PC-9 (cell line): ENCODE measurements at regions not wholly inside any gene's neighbourhood (a gene's known extent, or its start where the extent isn't known, plus 50 kb on each side); places are given as distances from the start of the nearest gene placed in this dataset.

Experiments
- BruUV-seq: library from RNA; stranded (reverse); fragments of 400-500 nt; replicated peaks from 2 replicates; lab custom pipeline; 2021; lab: Mats Ljungman, UMichigan
- CTCF ChIA-PET: fragments of 300-600 bp; sonication (Branson Sonifier 250); formaldehyde crosslinking; loops from one replicate; lab custom pipeline; 2022; ENCODE audit warnings: antibody characterized with exemption; lab: Charles Lee
- POLR2A ChIA-PET: fragments of 300-600 bp; sonication (Branson Sonifier 250); formaldehyde crosslinking; loops from one replicate; lab custom pipeline; 2022; ENCODE audit warnings: antibody characterized with exemption; ENCODE audit not compliant: unreplicated experiment; lab: Charles Lee
- DNase-seq, 2 experiments: peaks; one replicate each; pipeline versions ENCODE4 v3.0.0 to v3.0.0-alpha.2; 2015 to 2022; ENCODE audit warnings: mixed read lengths in 1 of 2
- H2AFZ ChIP-seq: fragments of 200-600 bp; sonication (generic); 2 replicates; pipeline ENCODE4 v1.8.1; 2017; ENCODE audit warnings: antibody characterized with exemption
- H3F3A ChIP-seq: fragments of 200-600 bp; sonication (generic); 2 replicates; pipeline ENCODE4 v1.8.1; 2017; ENCODE audit warnings: antibody characterized with exemption, mild to moderate bottlenecking, low read depth; ENCODE audit not compliant: insufficient read depth
- H3K27ac ChIP-seq: fragments of 200-600 bp; sonication (generic); 2 replicates; pipeline ENCODE4 v1.6.1; 2016; ENCODE audit warnings: mixed run types
- H3K27me3 ChIP-seq: fragments of 200-600 bp; sonication (generic); 2 replicates; pipeline ENCODE4 v1.6.1; 2016; ENCODE audit warnings: low read depth, mixed run types; ENCODE audit not compliant: insufficient read depth
- H3K36me3 ChIP-seq: fragments of 200-600 bp; sonication (generic); 2 replicates; pipeline ENCODE4 v1.6.1; 2016; ENCODE audit warnings: low read depth, mixed run types
- H3K4me1 ChIP-seq: fragments of 200-600 bp; sonication (generic); replicated peaks from 2 replicates; pipeline ENCODE4 v1.6.1; 2016; ENCODE audit warnings: mixed run types; ENCODE audit not compliant: insufficient read depth
- H3K4me2 ChIP-seq: fragments of 200-600 bp; sonication (generic); 2 replicates; pipeline ENCODE4 v1.6.1; 2017; ENCODE audit warnings: mixed run types
- H3K4me3 ChIP-seq: fragments of 200-600 bp; sonication (generic); 2 replicates; pipeline ENCODE4 v1.6.1; 2016; ENCODE audit warnings: mixed run types
- H3K79me2 ChIP-seq: fragments of 200-600 bp; sonication (generic); 2 replicates; pipeline ENCODE4 v1.6.1; 2017; ENCODE audit warnings: low read depth, mixed run types
- H3K9me2 ChIP-seq: fragments of 200-600 bp; sonication (generic); 2 replicates; pipeline ENCODE4 v1.8.1; 2017; ENCODE audit warnings: mild to moderate bottlenecking; ENCODE audit not compliant: insufficient read depth
- H3K9me3 ChIP-seq: fragments of 200-600 bp; sonication (generic); 2 replicates; pipeline ENCODE4 v1.8.1; 2016; ENCODE audit warnings: low read depth; ENCODE audit not compliant: insufficient read depth
- H4K20me1 ChIP-seq: fragments of 200-600 bp; sonication (generic); 2 replicates; pipeline ENCODE4 v1.8.1; 2017; ENCODE audit not compliant: insufficient read depth
- EZH2 ChIP-seq: fragments of 200-600 bp; sonication (generic); IDR thresholded peaks from 2 replicates; pipeline ENCODE4 v1.8.0; 2017; ENCODE audit warnings: antibody characterized with exemption, low read depth
- intact Hi-C: fragments of 100-400 bp; cut with micrococcal nuclease; formaldehyde crosslinking; loops from one replicate; pipeline ENCODE4 v1.10.0; 2022; ENCODE audit not compliant: unreplicated experiment
- TF ChIP-seq, protein P1 (sequence below): fragments of 200-600 bp; sonication (generic); conservative IDR thresholded peaks from 2 replicates; pipeline ENCODE4 v1.6.1; 2017; ENCODE audit warnings: mixed run types, antibody characterized with exemption, mild to moderate bottlenecking, moderate library complexity

DNA sequence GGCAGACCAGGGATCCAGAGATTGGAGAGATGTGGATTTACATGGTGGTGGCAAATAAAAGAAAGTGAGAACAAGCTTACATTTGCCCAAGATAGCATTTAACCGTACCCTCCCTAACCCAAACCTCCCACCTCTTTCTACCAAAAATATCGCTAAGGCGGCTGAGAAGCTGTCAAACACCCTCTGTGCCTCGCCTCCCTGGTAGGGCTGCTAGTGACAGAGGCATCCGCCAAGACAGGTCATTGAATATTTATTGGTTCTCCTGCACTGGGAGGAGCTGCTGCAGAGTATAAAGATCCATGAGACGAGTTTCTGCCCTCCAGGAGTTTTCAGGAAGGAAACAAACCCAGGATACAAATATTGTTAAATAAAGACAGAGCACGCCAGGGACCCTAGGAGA lies 107.3 kb upstream of the TMC3 start:
- H3K4me1 ChIP-seq = no peaks in the 10 kb centered on the region
- no peak overlapping the region for H3K4me2 ChIP-seq
- ChIA-PET CTCF (no interaction called here), POLR2A (no interaction called here)
- H3K4me3 ChIP-seq = no peak overlapping the region
- no TSS peak for BruUV-seq
- H3K9me3 ChIP-seq = no peaks in the 10 kb centered on the region
- peaks cover 24% of the 10 kb centered on the region for H3K27me3 ChIP-seq
- TF ChIP-seq EZH2 = no peak
- TF ChIP-seq, protein P1, sequence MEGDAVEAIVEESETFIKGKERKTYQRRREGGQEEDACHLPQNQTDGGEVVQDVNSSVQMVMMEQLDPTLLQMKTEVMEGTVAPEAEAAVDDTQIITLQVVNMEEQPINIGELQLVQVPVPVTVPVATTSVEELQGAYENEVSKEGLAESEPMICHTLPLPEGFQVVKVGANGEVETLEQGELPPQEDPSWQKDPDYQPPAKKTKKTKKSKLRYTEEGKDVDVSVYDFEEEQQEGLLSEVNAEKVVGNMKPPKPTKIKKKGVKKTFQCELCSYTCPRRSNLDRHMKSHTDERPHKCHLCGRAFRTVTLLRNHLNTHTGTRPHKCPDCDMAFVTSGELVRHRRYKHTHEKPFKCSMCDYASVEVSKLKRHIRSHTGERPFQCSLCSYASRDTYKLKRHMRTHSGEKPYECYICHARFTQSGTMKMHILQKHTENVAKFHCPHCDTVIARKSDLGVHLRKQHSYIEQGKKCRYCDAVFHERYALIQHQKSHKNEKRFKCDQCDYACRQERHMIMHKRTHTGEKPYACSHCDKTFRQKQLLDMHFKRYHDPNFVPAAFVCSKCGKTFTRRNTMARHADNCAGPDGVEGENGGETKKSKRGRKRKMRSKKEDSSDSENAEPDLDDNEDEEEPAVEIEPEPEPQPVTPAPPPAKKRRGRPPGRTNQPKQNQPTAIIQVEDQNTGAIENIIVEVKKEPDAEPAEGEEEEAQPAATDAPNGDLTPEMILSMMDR = no peak
- DNase-seq = no peak
- no peaks in the 10 kb centered on the region for H3K79me2 ChIP-seq
- H2AFZ ChIP-seq = no peak overlapping the region
- H3K27ac ChIP-seq = no peak overlapping the region
- H3K9me2 ChIP-seq = no peaks in the 10 kb centered on the region
- no peaks in the 10 kb centered on the region for H4K20me1 ChIP-seq
- intact Hi-C loops = loop anchor here (5.0 kb wide), 1 partner anchor 204 kb away; no protein-coding TSS in a partner anchor
- no peaks in the 10 kb centered on the region for H3K36me3 ChIP-seq
- H3F3A ChIP-seq = no peaks in the 10 kb centered on the region

DNA sequence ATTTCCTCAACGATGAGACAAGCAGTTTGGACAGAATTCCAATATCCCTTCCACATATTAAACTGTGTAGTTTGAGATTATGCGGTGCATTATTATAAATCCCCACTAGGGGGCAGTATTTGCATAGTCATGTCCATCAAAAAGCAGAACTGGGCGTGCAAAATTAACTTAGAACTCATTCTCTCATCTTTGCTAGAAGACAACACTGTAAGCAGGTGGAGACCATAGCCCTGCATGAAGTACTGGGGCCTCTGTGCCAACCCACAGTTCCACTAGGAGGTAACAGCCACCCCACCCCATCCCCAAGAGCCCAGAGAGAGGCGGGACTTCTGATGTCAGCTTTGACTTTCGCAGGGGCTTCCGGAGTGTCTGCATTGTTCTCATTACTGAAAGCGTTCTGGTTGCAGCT lies 106.6 kb upstream of the TMC3 start:
- Histone ChIP-seq H3K4me3 (no peak overlapping the region), H3K27ac (no peak overlapping the region), H4K20me1 (no peaks in the 10 kb centered on the region), H3K27me3 (peaks cover 19% of the 10 kb centered on the region), H2AFZ (no peak overlapping the region), H3K4me1 (no peaks in the 10 kb centered on the region), H3K79me2 (no peaks in the 10 kb centered on the region), H3K9me2 (no peaks in the 10 kb centered on the region), H3F3A (no peaks in the 10 kb centered on the region), H3K4me2 (no peak overlapping the region), H3K9me3 (no peaks in the 10 kb centered on the region), H3K36me3 (no peaks in the 10 kb centered on the region)
- peak in 1 of 2 experiments; percentile 2 for DNase-seq
- CTCF ChIA-PET = no interaction called here
- TF ChIP-seq EZH2 = no peak
- TF ChIP-seq, protein P1 = peak; percentile 92
- POLR2A ChIA-PET = no interaction called here
- no TSS peak for BruUV-seq
- intact Hi-C loops = loop anchor here (1.0 to 5.0 kb wide), 2 partner anchors 203 to 718 kb away; no protein-coding TSS in a partner anchor

DNA sequence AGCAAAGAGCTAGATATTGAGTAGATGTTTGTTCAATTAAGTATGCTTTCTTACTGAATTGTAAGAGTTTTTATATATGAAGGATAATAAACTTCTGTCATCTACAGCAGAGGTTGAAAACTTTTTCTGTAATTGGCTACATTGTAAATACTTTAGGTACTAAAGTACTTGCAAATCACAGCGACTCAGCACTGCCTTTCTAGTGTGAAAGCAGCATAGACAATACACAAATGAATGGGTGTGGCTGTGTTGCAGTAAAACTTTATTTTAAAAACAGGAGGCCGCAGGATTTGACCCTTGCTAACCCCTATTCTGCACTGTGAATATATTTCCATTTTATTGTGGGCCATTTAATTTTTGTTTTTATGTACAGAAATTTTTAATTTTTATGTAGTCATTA lies 104.3 kb upstream of the TMC3 start:
- no peak for DNase-seq

More for the DNA sequence above, 104.3 kb upstream of the TMC3 start:
- Histone ChIP-seq H3K79me2 (no peaks in the 10 kb centered on the region), H3K27ac (no peak overlapping the region), H3K9me2 (no peaks in the 10 kb centered on the region), H3K9me3 (no peaks in the 10 kb centered on the region), H3K4me1 (no peaks in the 10 kb centered on the region), H3K4me3 (no peak overlapping the region), H2AFZ (no peak overlapping the region), H3K36me3 (no peaks in the 10 kb centered on the region), H3K4me2 (no peak overlapping the region), H4K20me1 (no peaks in the 10 kb centered on the region), H3K27me3 (peaks cover 10% of the 10 kb centered on the region), H3F3A (no peaks in the 10 kb centered on the region)
- BruUV-seq = no TSS peak
- no peak for TF ChIP-seq EZH2
- TF ChIP-seq, protein P1 = no peak
- CTCF ChIA-PET = no interaction called here
- POLR2A ChIA-PET = interaction anchor here (0.6 kb wide), 1 partner anchor 623 kb away, joined by 3 read pairs; no protein-coding TSS in a partner anchor
- intact Hi-C loops = no loop called here
